ENCODE measurements at regions not wholly inside any gene's neighbourhood (a gene's known extent, or its start where the extent isn't known, plus 50 kb on each side); places are given as distances from the start of the nearest gene placed in this dataset.

- Histone ChIP-seq H3K27ac (no peak overlapping the region), H3K27me3 (no peaks in the 10 kb centered on the region), H3K9me3 (peaks cover 0 to 3% of the 10 kb centered on the region in 2 donors), H3K36me3 (no peaks in the 10 kb centered on the region), H3K4me3 (no peak overlapping the region), H3K4me1 (no peaks in the 10 kb centered on the region)
- ATAC-seq (no peak), DNase-seq (peak in 1 of 4 donors; percentile 1)
- TF ChIP-seq CTCF (IDR thresholded peaks at IDR 0.05): no peak
- intact Hi-C loops (cut with DNase I): no loop called here
Measured at GRCh38 chr6:98215531-98215930, 618.8 kb upstream of the POU3F2 start.

- peaks cover 0 to 26% of the 10 kb centered on the region in 2 donors for H3K9me3 ChIP-seq
- no peak overlapping the region for H3K4me3 ChIP-seq
- ATAC-seq (no peak), DNase-seq (no peak)
- no peak for TF ChIP-seq CTCF (IDR thresholded peaks at IDR 0.05)
- no peaks in the 10 kb centered on the region for H3K27me3 ChIP-seq
- H3K36me3 ChIP-seq: no peaks in the 10 kb centered on the region
- no peaks in the 10 kb centered on the region for H3K4me1 ChIP-seq
- intact Hi-C loops (cut with DNase I): no loop called here
- H3K27ac ChIP-seq: no peak overlapping the region
Measured at GRCh38 chr6:98230250-98230649, 604.1 kb upstream of the POU3F2 start.

- no peak for DNase-seq
- Histone ChIP-seq H3K4me3 (no peak overlapping the region), H3K9me3 (peaks cover 0 to 13% of the 10 kb centered on the region in 2 donors), H3K27ac (no peak overlapping the region), H3K4me1 (no peaks in the 10 kb centered on the region), H3K36me3 (no peaks in the 10 kb centered on the region), H3K27me3 (no peaks in the 10 kb centered on the region)
- ATAC-seq: no peak
- TF ChIP-seq CTCF (IDR thresholded peaks at IDR 0.05): no peak
- intact Hi-C loops (cut with DNase I): no loop called here
Measured at GRCh38 chr6:98239057-98239456, 595.3 kb upstream of the POU3F2 start.

- Histone ChIP-seq H3K27ac (no peak overlapping the region), H3K4me3 (no peak overlapping the region), H3K27me3 (no peaks in the 10 kb centered on the region), H3K9me3 (no peaks in the 10 kb centered on the region), H3K4me1 (no peaks in the 10 kb centered on the region), H3K36me3 (no peaks in the 10 kb centered on the region)
- no peak for TF ChIP-seq CTCF (IDR thresholded peaks at IDR 0.05)
- no peak for ATAC-seq
- intact Hi-C loops (cut with DNase I): no loop called here
- DNase-seq: no peak
Measured at GRCh38 chr6:98241630-98242029, 592.7 kb upstream of the POU3F2 start.

- no peak for DNase-seq
- intact Hi-C loops (cut with DNase I): no loop called here
- TF ChIP-seq CTCF (IDR thresholded peaks at IDR 0.05): no peak
Measured at GRCh38 chr6:98254624-98255023, 579.8 kb upstream of the POU3F2 start.

More at GRCh38 chr6:98254624-98255023, 579.8 kb upstream of the POU3F2 start:
- H3K27me3 ChIP-seq: no peaks in the 10 kb centered on the region
- H3K27ac ChIP-seq: no peak overlapping the region
- no peak overlapping the region for H3K4me3 ChIP-seq
- ATAC-seq: no peak
- no peaks in the 10 kb centered on the region for H3K36me3 ChIP-seq
- no peaks in the 10 kb centered on the region for H3K9me3 ChIP-seq
- H3K4me1 ChIP-seq: no peaks in the 10 kb centered on the region

All from left lung (tissue), 4 donors.